HCT116 (cell line): ENCODE measurements at regions not wholly inside any gene's neighbourhood (a gene's known extent, or its start where the extent isn't known, plus 50 kb on each side); places are given as distances from the start of the nearest gene placed in this dataset.

ENCODE experiments used
- ATAC-seq: fragments of 200-7000 bp; cut with Tn5 transposase; 2 replicates; pipeline ENCODE4 v1.9.1; 2020; ENCODE audit warnings: mild to moderate bottlenecking, moderate library complexity
- BruUV-seq: library from RNA; stranded (reverse); fragments of 400-500 nt; replicated peaks from 2 replicates; lab custom pipeline; 2021; lab: Mats Ljungman, UMichigan
- CTCF ChIA-PET: fragments of 300-600 bp; sonication (Branson Sonifier 250); formaldehyde crosslinking; loops from one replicate; lab custom pipeline; 2021; ENCODE audit warnings: antibody characterized with exemption; lab: Charles Lee
- POLR2A ChIA-PET: fragments of 300-600, 350-600 bp; sonication (Branson Sonifier 250); formaldehyde crosslinking; loops from one replicate; lab custom pipeline; 2021; ENCODE audit warnings: antibody characterized with exemption; lab: Charles Lee
- RAD21 ChIA-PET, 2 experiments: fragments of 300-600 bp; sonication (Branson Sonifier 250); formaldehyde crosslinking; loops; one replicate each; lab custom pipeline; 2023; ENCODE audit warnings: low total read pairs in 2 of 2; ENCODE audit not compliant: uncharacterized antibody in 2 of 2, unreplicated experiment in 2 of 2, low non-redundant PET in 1 of 2; lab: Charles Lee
- DNase-seq: peaks from one replicate; pipeline ENCODE4 v3.0.0-alpha.2; 2010; ENCODE audit warnings: low read depth, low spot score
- H2AFZ ChIP-seq: fragments of 200-600 bp; shearing (Covaris generic), sonication (generic); 2 replicates; pipeline ENCODE4 v1.6.1; 2017; ENCODE audit warnings: low read depth, mixed run types, mixed read lengths, antibody characterized with exemption, low read length; ENCODE audit not compliant: poor library complexity, severe bottlenecking
- H3K27ac ChIP-seq: 2 replicates; pipeline ENCODE4 v1.5.1; 2012; ENCODE audit warnings: low read depth, low read length
- H3K27me3 ChIP-seq: fragments of 200-600 bp; sonication (generic); 2 replicates; pipeline ENCODE4 v1.6.1; 2016; ENCODE audit warnings: mixed run types, low read length, mixed read lengths; ENCODE audit not compliant: insufficient read depth
- H3K36me3 ChIP-seq, 2 experiments: fragments of 200-500 bp in 1 of 2; fragments of 200-600 bp in 1 of 2; sonication (Bioruptor generic) in 1 of 2; sonication (generic) in 1 of 2; 2 replicates each; pipeline versions ENCODE4 v1.5.1 to v1.6.1; 2014 to 2016; ENCODE audit warnings: low read length in 2 of 2, inconsistent platforms in 1 of 2, mixed read lengths in 1 of 2, mixed run types in 1 of 2; ENCODE audit not compliant: insufficient read depth in 2 of 2, control insufficient read depth in 1 of 2
- H3K4me1 ChIP-seq, 2 experiments: fragments of 200-600 bp in 1 of 2; sonication (generic) in 1 of 2; 2 replicates each; pipeline versions ENCODE4 v1.5.1 to v1.6.1; 2012 to 2017; ENCODE audit warnings: low read length in 2 of 2, inconsistent platforms in 1 of 2, mild to moderate bottlenecking in 1 of 2, mixed read lengths in 1 of 2, mixed run types in 1 of 2, moderate library complexity in 1 of 2; ENCODE audit not compliant: insufficient read depth in 2 of 2, control insufficient read depth in 1 of 2
- H3K4me2 ChIP-seq: fragments of 200-600 bp; sonication (generic); 2 replicates; pipeline ENCODE4 v1.6.1; 2017; ENCODE audit warnings: mixed run types, low read length, mixed read lengths
- H3K4me3 ChIP-seq, 2 experiments: fragments of 200-600 bp in 1 of 2; sonication (generic) in 1 of 2; replicated peaks in 1 of 2; 2 replicates each; pipeline ENCODE4 v1.5.1; 2011 to 2016; ENCODE audit warnings: low read length in 2 of 2, control low read depth in 1 of 2, low read depth in 1 of 2, mild to moderate bottlenecking in 1 of 2, mixed read lengths in 1 of 2, mixed run types in 1 of 2
- H3K79me2 ChIP-seq: fragments of 200-600 bp; sonication (generic); 2 replicates; pipeline ENCODE4 v1.6.1; 2017; ENCODE audit warnings: mild to moderate bottlenecking, mixed run types, low read length, moderate library complexity, mixed read lengths; ENCODE audit not compliant: insufficient read depth
- H3K9ac ChIP-seq: fragments of 200-600 bp; sonication (generic); 2 replicates; pipeline ENCODE4 v1.6.1; 2016; ENCODE audit warnings: low read length, mixed read lengths
- H3K9me2 ChIP-seq: fragments of 200-600 bp; sonication (generic), shearing (Covaris generic); 2 replicates; pipeline ENCODE4 v1.6.1; 2017; ENCODE audit warnings: mixed run types, mild to moderate bottlenecking, moderate library complexity; ENCODE audit not compliant: insufficient read depth
- H3K9me3 ChIP-seq, 2 experiments: fragments of 200-500 bp in 1 of 2; fragments of 200-600 bp in 1 of 2; sonication (Bioruptor generic) in 1 of 2; sonication (generic) in 1 of 2; 2 replicates each; pipeline ENCODE4 v1.6.1; 2014 to 2017; ENCODE audit warnings: low read length in 2 of 2, mixed read lengths in 2 of 2, inconsistent platforms in 1 of 2, low read depth in 1 of 2, mild to moderate bottlenecking in 1 of 2, mixed run types in 1 of 2, moderate library complexity in 1 of 2; ENCODE audit not compliant: control insufficient read depth in 1 of 2, insufficient read depth in 1 of 2
- H4K20me1 ChIP-seq: fragments of 200-600 bp; sonication (generic), shearing (Covaris generic); 2 replicates; pipeline ENCODE4 v1.6.1; 2017; ENCODE audit warnings: mixed run types, mild to moderate bottlenecking, moderate library complexity; ENCODE audit not compliant: insufficient read depth
- CBX3 ChIP-seq: IDR thresholded peaks from 2 replicates; pipeline ENCODE4 v1.6.1; 2012; ENCODE audit warnings: low read depth
- CEBPB ChIP-seq: IDR thresholded peaks from 2 replicates; pipeline ENCODE4 v1.6.1; 2012; ENCODE audit warnings: low read depth
- CTCF ChIP-seq, 3 experiments: fragments of 200-600 bp in 1 of 3; sonication (generic) in 1 of 3; IDR thresholded peaks in 2 of 3; conservative IDR thresholded peaks in 1 of 3; 2 replicates each; pipeline ENCODE4 v1.5.1; 2012 to 2017; ENCODE audit warnings: low read depth in 2 of 3, low read length in 2 of 3, antibody characterized with exemption in 1 of 3, borderline replicate concordance in 1 of 3, control low read depth in 1 of 3, mild to moderate bottlenecking in 1 of 3, mixed read lengths in 1 of 3, mixed run types in 1 of 3, moderate library complexity in 1 of 3; ENCODE audit not compliant: insufficient read depth in 1 of 3
- ELF1 ChIP-seq: IDR thresholded peaks from 2 replicates; pipeline ENCODE4 v1.6.1; 2012; ENCODE audit warnings: low read depth, borderline replicate concordance
- EZH2 ChIP-seq: fragments of 200-600 bp; sonication (generic); IDR thresholded peaks from 2 replicates; pipeline ENCODE4 v1.6.1; 2017; ENCODE audit warnings: antibody characterized with exemption, mixed run types
- FOSL1 ChIP-seq: IDR thresholded peaks from 2 replicates; pipeline ENCODE4 v1.6.1; 2012; ENCODE audit warnings: low read depth
- POLR2A ChIP-seq: IDR thresholded peaks from 2 replicates; pipeline ENCODE4 v1.7.0; 2011; ENCODE audit warnings: borderline replicate concordance; ENCODE audit not compliant: insufficient read depth, insufficient read length; ENCODE audit errors: extremely low read depth
- RAD21 ChIP-seq: IDR thresholded peaks from 2 replicates; pipeline ENCODE4 v1.6.1; 2012; ENCODE audit warnings: low read depth, mild to moderate bottlenecking
- REST ChIP-seq: IDR thresholded peaks from 2 replicates; pipeline ENCODE4 v1.6.1; 2012; ENCODE audit warnings: low read depth
- YY1 ChIP-seq: IDR thresholded peaks from 2 replicates; pipeline ENCODE4 v1.6.1; 2011; ENCODE audit warnings: low read length, low read depth, moderate library complexity, mild to moderate bottlenecking; ENCODE audit not compliant: insufficient replicate concordance; ENCODE audit errors: extremely low read depth
- ZBTB33 ChIP-seq: IDR thresholded peaks from 2 replicates; pipeline ENCODE4 v1.6.1; 2011; ENCODE audit warnings: mild to moderate bottlenecking, low read length, moderate library complexity; ENCODE audit not compliant: insufficient replicate concordance; ENCODE audit errors: extremely low read depth
- ZFX ChIP-seq: fragments of 450-650 bp; IDR thresholded peaks from 2 replicates; pipeline ENCODE4 v1.6.1; 2017
- ZNF274 ChIP-seq: fragments of 200-500 bp; sonication (Bioruptor generic); IDR thresholded peaks from 2 replicates; pipeline ENCODE4 v1.6.1; 2014; ENCODE audit warnings: mild to moderate bottlenecking, low read depth, low read length, inconsistent platforms
- intact Hi-C: fragments of 100-400 bp; cut with micrococcal nuclease; formaldehyde crosslinking; loops from 2 replicates; pipeline ENCODE4 v1.10.0; 2022

GRCh38 chr2:71941726-71942525 is 205.7 kb downstream of the CYP26B1 start:
- Histone ChIP-seq H3K27ac (no peak overlapping the region), H3K9me3 (no peaks in the 10 kb centered on the region), H3K36me3 (no peaks in the 10 kb centered on the region), H3K4me1 (no peaks in the 10 kb centered on the region), H4K20me1 (no peaks in the 10 kb centered on the region), H3K4me2 (no peak overlapping the region), H3K27me3 (no peaks in the 10 kb centered on the region), H3K9me2 (no peaks in the 10 kb centered on the region), H3K4me3 (no peak overlapping the region), H2AFZ (no peak overlapping the region), H3K79me2 (no peaks in the 10 kb centered on the region), H3K9ac (no peak overlapping the region)
- DNase-seq (no peak), ATAC-seq (no peak)
- intact Hi-C loops: no loop called here
- ChIA-PET CTCF (no interaction called here), POLR2A (no interaction called here), RAD21 (interaction anchor here in 1 of 2 experiments (0.5 kb wide), 1 partner anchor 174 kb away, joined by 10 read pairs; no protein-coding TSS in a partner anchor)
- BruUV-seq: no TSS peak
- no peak for TF ChIP-seq CBX3
- no peak for TF ChIP-seq ELF1
- TF ChIP-seq ZBTB33: no peak
- TF ChIP-seq POLR2A: no peak
- no peak for TF ChIP-seq REST
- TF ChIP-seq RAD21: no peak
- no peak for TF ChIP-seq EZH2
- no peak for TF ChIP-seq ZFX
- no peak for TF ChIP-seq ZNF274
- no peak for TF ChIP-seq FOSL1
- TF ChIP-seq CTCF (IDR thresholded peaks at IDR 0.05 in 2 of 3, conservative IDR thresholded peaks at IDR 0.05 in 1 of 3; ENCODE audit: borderline replicate concordance in 1 of 3, insufficient read depth in 1 of 3, low read depth in 2 of 3, low read length in 2 of 3): no peak
- no peak for TF ChIP-seq CEBPB
- no peak for TF ChIP-seq YY1
